Nephron progenitor cell (in vitro differentiated cells): ENCODE measurements at regions not wholly inside any gene's neighbourhood (a gene's known extent, or its start where the extent isn't known, plus 50 kb on each side); places are given as distances from the start of the nearest gene placed in this dataset.

Experiments used
- DNase-seq: peaks from one replicate; pipeline ENCODE4 v3.0.0; 2021
- H3K27ac Mint-ChIP-seq: 2 replicates; pipeline ENCODE4 v1.8.0; 2021; ENCODE audit warnings: mild to moderate bottlenecking, moderate library complexity, mixed read lengths
- H3K27me3 Mint-ChIP-seq: 2 replicates; pipeline ENCODE4 v1.8.0; 2021; ENCODE audit warnings: mild to moderate bottlenecking, low read depth, mixed read lengths; ENCODE audit not compliant: poor library complexity
- H3K36me3 Mint-ChIP-seq: 2 replicates; pipeline ENCODE4 v1.8.0; 2021; ENCODE audit warnings: low read depth, mixed read lengths
- H3K4me1 Mint-ChIP-seq: 2 replicates; pipeline ENCODE4 v1.8.0; 2021; ENCODE audit warnings: mixed read lengths
- H3K4me3 Mint-ChIP-seq: 2 replicates; pipeline ENCODE4 v1.8.0; 2021; ENCODE audit warnings: mild to moderate bottlenecking, moderate library complexity, mixed read lengths
- H3K9me3 Mint-ChIP-seq: 2 replicates; pipeline ENCODE4 v1.8.0; 2021; ENCODE audit warnings: mild to moderate bottlenecking, moderate library complexity, mixed read lengths
- CTCF ChIP-seq: fragments of 200-600 bp; sonication (generic); IDR thresholded peaks from 2 replicates; pipeline ENCODE4 v1.5.0; 2021; ENCODE audit warnings: antibody characterized with exemption

GRCh38 chrX:43176686-43177085, 398.7 kb upstream of the PPP1R2C start:
- no peak overlapping the region for H3K27ac Mint-ChIP-seq
- no peaks in the 10 kb centered on the region for H3K4me1 Mint-ChIP-seq
- H3K4me3 Mint-ChIP-seq: no peak overlapping the region
- peaks cover 11% of the 10 kb centered on the region for H3K36me3 Mint-ChIP-seq
- TF ChIP-seq CTCF: no peak
- DNase-seq: no peak
- H3K27me3 Mint-ChIP-seq: no peaks in the 10 kb centered on the region
- H3K9me3 Mint-ChIP-seq: peaks cover 41% of the 10 kb centered on the region

GRCh38 chrX:43188296-43188695, 410.3 kb upstream of the PPP1R2C start:
- H3K4me3 Mint-ChIP-seq: no peak overlapping the region
- H3K4me1 Mint-ChIP-seq: peaks cover 18% of the 10 kb centered on the region
- H3K9me3 Mint-ChIP-seq: peaks cover 24% of the 10 kb centered on the region
- no peak for TF ChIP-seq CTCF
- H3K27ac Mint-ChIP-seq: no peak overlapping the region
- H3K27me3 Mint-ChIP-seq: no peaks in the 10 kb centered on the region
- no peak for DNase-seq
- H3K36me3 Mint-ChIP-seq: peaks cover 4% of the 10 kb centered on the region

- no peak for TF ChIP-seq CTCF
- no peak overlapping the region for H3K4me3 Mint-ChIP-seq
- H3K4me1 Mint-ChIP-seq: no peaks in the 10 kb centered on the region
- H3K27ac Mint-ChIP-seq: no peak overlapping the region
- peaks cover 59% of the 10 kb centered on the region for H3K9me3 Mint-ChIP-seq
- DNase-seq: no peak
- H3K27me3 Mint-ChIP-seq: no peaks in the 10 kb centered on the region
- H3K36me3 Mint-ChIP-seq: no peaks in the 10 kb centered on the region
Measured at GRCh38 chrX:43211570-43211969, 433.6 kb upstream of the PPP1R2C start.

- Mint-ChIP-seq H3K27ac (no peak overlapping the region), H3K4me1 (no peaks in the 10 kb centered on the region), H3K27me3 (no peaks in the 10 kb centered on the region), H3K9me3 (peaks cover 31% of the 10 kb centered on the region), H3K36me3 (no peaks in the 10 kb centered on the region), H3K4me3 (no peak overlapping the region)
- TF ChIP-seq CTCF: no peak
- DNase-seq: no peak
Measured at GRCh38 chrX:43218198-43218597, 437.9 kb upstream of the MAOA start.

GRCh38 chrX:43224496-43224895, 431.6 kb upstream of the MAOA start:
- H3K36me3 Mint-ChIP-seq: no peaks in the 10 kb centered on the region
- no peak overlapping the region for H3K27ac Mint-ChIP-seq
- no peak for TF ChIP-seq CTCF
- peaks cover 9% of the 10 kb centered on the region for H3K4me1 Mint-ChIP-seq
- DNase-seq: no peak
- no peaks in the 10 kb centered on the region for H3K9me3 Mint-ChIP-seq
- no peaks in the 10 kb centered on the region for H3K27me3 Mint-ChIP-seq
- no peak overlapping the region for H3K4me3 Mint-ChIP-seq

- TF ChIP-seq CTCF: no peak
- H3K27me3 Mint-ChIP-seq: no peaks in the 10 kb centered on the region
- no peak overlapping the region for H3K27ac Mint-ChIP-seq
- H3K4me3 Mint-ChIP-seq: no peak overlapping the region
- no peaks in the 10 kb centered on the region for H3K9me3 Mint-ChIP-seq
- DNase-seq: no peak
- H3K36me3 Mint-ChIP-seq: no peaks in the 10 kb centered on the region
- peaks cover 9% of the 10 kb centered on the region for H3K4me1 Mint-ChIP-seq
Measured at GRCh38 chrX:43225626-43226328, 430.3 kb upstream of the MAOA start.
